Thoracic aorta (tissue), 2 donors: ENCODE measurements at regions not wholly inside any gene's neighbourhood (a gene's known extent, or its start where the extent isn't known, plus 50 kb on each side); places are given as distances from the start of the nearest gene placed in this dataset.

ENCODE experiments used
- ATAC-seq: fragments of 150-250 bp; one replicate; pipeline ENCODE4 v1.8.0; 2017; ENCODE audit warnings: low read depth; ENCODE audit not compliant: insufficient number of reproducible peaks, low FRiP score
- DNase-seq: peaks from one replicate; pipeline ENCODE4 v3.0.0-alpha.2; 2020; ENCODE audit warnings: low spot score
- H3K27ac ChIP-seq, 2 donors: fragments of 200-600 bp; sonication (generic); 1 replicate in 1 of 2; 2 replicates in 1 of 2; pipeline ENCODE4 v1.5.1; 2016; ENCODE audit warnings: mild to moderate bottlenecking in 2 of 2, moderate library complexity in 2 of 2
- H3K27me3 ChIP-seq: fragments of 200-600 bp; sonication (generic); replicated peaks from 2 replicates; pipeline ENCODE4 v1.6.0; 2016; ENCODE audit warnings: mild to moderate bottlenecking; ENCODE audit not compliant: insufficient read depth
- H3K36me3 ChIP-seq: fragments of 200-600 bp; sonication (generic); one replicate; pipeline ENCODE4 v1.5.1; 2016
- H3K4me1 ChIP-seq, 2 donors: fragments of 200-600 bp; sonication (generic); 1 replicate in 1 of 2; 2 replicates in 1 of 2; pipeline versions ENCODE4 v1.5.1 to v1.6.0; 2016; ENCODE audit warnings: low read depth in 2 of 2, mild to moderate bottlenecking in 1 of 2; ENCODE audit not compliant: control insufficient read depth in 1 of 2
- H3K4me3 ChIP-seq: fragments of 200-600 bp; sonication (generic); 2 replicates; pipeline ENCODE4 v1.5.1; 2016; ENCODE audit warnings: mild to moderate bottlenecking
- H3K9me3 ChIP-seq: fragments of 200-600 bp; sonication (generic); 2 replicates; pipeline ENCODE4 v1.5.1; 2016
- CTCF ChIP-seq: fragments of 200-600 bp; sonication (generic); IDR thresholded peaks from one replicate; pipeline ENCODE4 v1.5.1; 2019; ENCODE audit warnings: antibody characterized with exemption

- no peaks in the 10 kb centered on the region for H3K9me3 ChIP-seq
- DNase-seq: no peak
- H3K4me1 ChIP-seq: no peaks in the 10 kb centered on the region
- H3K27me3 ChIP-seq: no peaks in the 10 kb centered on the region
- TF ChIP-seq CTCF: no peak
- no peak overlapping the region for H3K27ac ChIP-seq
- no peak for ATAC-seq
- no peak overlapping the region for H3K4me3 ChIP-seq
- no peaks in the 10 kb centered on the region for H3K36me3 ChIP-seq
Observed at GRCh38 chr3:7915356-7915755, 586.3 kb upstream of the LMCD1 start.

- H3K27ac ChIP-seq: no peak overlapping the region
- H3K36me3 ChIP-seq: no peaks in the 10 kb centered on the region
- TF ChIP-seq CTCF: no peak
- no peak for DNase-seq
- no peaks in the 10 kb centered on the region for H3K27me3 ChIP-seq
- no peaks in the 10 kb centered on the region for H3K4me1 ChIP-seq
- no peak overlapping the region for H3K4me3 ChIP-seq
- H3K9me3 ChIP-seq: no peaks in the 10 kb centered on the region
- no peak for ATAC-seq
Observed at GRCh38 chr3:7917443-7918151, 584.0 kb upstream of the LMCD1 start.

GRCh38 chr3:7920211-7920610 lies 581.4 kb upstream of the LMCD1 start:
- no peak for TF ChIP-seq CTCF
- H3K4me3 ChIP-seq: no peak overlapping the region
- H3K4me1 ChIP-seq: no peaks in the 10 kb centered on the region
- ATAC-seq (no peak), DNase-seq (no peak)
- H3K27me3 ChIP-seq: no peaks in the 10 kb centered on the region
- no peak overlapping the region for H3K27ac ChIP-seq
- no peaks in the 10 kb centered on the region for H3K9me3 ChIP-seq
- H3K36me3 ChIP-seq: no peaks in the 10 kb centered on the region

- Histone ChIP-seq H3K27me3 (no peaks in the 10 kb centered on the region), H3K9me3 (no peaks in the 10 kb centered on the region), H3K4me1 (no peaks in the 10 kb centered on the region), H3K36me3 (no peaks in the 10 kb centered on the region), H3K27ac (no peak overlapping the region), H3K4me3 (no peak overlapping the region)
- no peak for DNase-seq
- no peak for ATAC-seq
- no peak for TF ChIP-seq CTCF
Observed at GRCh38 chr3:7924228-7924627, 577.4 kb upstream of the LMCD1 start.

GRCh38 chr3:7927015-7927414 lies 574.6 kb upstream of the LMCD1 start:
- no peak for ATAC-seq
- H3K4me1 ChIP-seq: no peaks in the 10 kb centered on the region

More at GRCh38 chr3:7927015-7927414, 574.6 kb upstream of the LMCD1 start:
- Histone ChIP-seq H3K4me3 (no peak overlapping the region), H3K36me3 (no peaks in the 10 kb centered on the region), H3K27ac (no peak overlapping the region), H3K27me3 (no peaks in the 10 kb centered on the region), H3K9me3 (no peaks in the 10 kb centered on the region)
- TF ChIP-seq CTCF: no peak
- DNase-seq: no peak
